Body of pancreas (tissue), 4 donors: ENCODE measurements at regions not wholly inside any gene's neighbourhood (a gene's known extent, or its start where the extent isn't known, plus 50 kb on each side); places are given as distances from the start of the nearest gene placed in this dataset.

ENCODE experiments used
- POLR2A ChIP-seq, 3 donors: fragments of 450-650 bp; IDR thresholded peaks; one replicate each; pipeline ENCODE4 v1.6.1; 2016; ENCODE audit warnings: antibody characterized with exemption in 3 of 3, mild to moderate bottlenecking in 2 of 3
- TF ChIP-seq, protein P1 (sequence below), 7 experiments: fragments of 450-650 bp in 4 of 7; fragments of 200-600 bp in 3 of 7; sonication (generic) in 3 of 7; IDR thresholded peaks; one replicate each; pipeline ENCODE4 v1.5.1; 2016 to 2019; ENCODE audit warnings: antibody characterized with exemption in 7 of 7

DNA sequence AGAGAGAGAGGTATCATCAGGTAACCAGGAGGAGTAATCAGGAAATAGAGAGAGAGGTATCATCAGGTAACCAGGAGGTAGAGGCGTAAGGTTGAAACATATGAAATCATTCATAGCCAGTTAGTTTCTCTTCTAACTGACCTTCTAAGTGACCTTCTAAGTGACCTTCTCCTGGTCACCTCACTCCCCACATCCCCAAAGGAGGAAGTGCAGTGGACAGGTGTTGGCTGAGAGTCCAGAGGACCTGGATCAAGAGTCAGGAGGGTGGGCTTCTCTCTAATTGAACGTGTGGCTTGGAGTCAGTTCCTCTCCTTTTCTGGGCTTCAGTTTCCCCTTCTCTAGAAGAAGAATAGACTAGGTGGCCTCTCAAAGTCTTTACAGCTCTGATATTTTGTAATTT lies 121.3 kb upstream of the DLG1 start:
- TF ChIP-seq, protein P1, sequence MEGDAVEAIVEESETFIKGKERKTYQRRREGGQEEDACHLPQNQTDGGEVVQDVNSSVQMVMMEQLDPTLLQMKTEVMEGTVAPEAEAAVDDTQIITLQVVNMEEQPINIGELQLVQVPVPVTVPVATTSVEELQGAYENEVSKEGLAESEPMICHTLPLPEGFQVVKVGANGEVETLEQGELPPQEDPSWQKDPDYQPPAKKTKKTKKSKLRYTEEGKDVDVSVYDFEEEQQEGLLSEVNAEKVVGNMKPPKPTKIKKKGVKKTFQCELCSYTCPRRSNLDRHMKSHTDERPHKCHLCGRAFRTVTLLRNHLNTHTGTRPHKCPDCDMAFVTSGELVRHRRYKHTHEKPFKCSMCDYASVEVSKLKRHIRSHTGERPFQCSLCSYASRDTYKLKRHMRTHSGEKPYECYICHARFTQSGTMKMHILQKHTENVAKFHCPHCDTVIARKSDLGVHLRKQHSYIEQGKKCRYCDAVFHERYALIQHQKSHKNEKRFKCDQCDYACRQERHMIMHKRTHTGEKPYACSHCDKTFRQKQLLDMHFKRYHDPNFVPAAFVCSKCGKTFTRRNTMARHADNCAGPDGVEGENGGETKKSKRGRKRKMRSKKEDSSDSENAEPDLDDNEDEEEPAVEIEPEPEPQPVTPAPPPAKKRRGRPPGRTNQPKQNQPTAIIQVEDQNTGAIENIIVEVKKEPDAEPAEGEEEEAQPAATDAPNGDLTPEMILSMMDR (IDR thresholded peaks at IDR 0.05) = no peak
- TF ChIP-seq POLR2A (IDR thresholded peaks at IDR 0.05) = no peak
